DMS153 (cell line): ENCODE measurements at regions not wholly inside any gene's neighbourhood (a gene's known extent, or its start where the extent isn't known, plus 50 kb on each side); places are given as distances from the start of the nearest gene placed in this dataset.

Source experiments
- DNase-seq: peaks from one replicate; lab custom pipeline; 2025; lab: John Stamatoyannopoulos, UW

DNA sequence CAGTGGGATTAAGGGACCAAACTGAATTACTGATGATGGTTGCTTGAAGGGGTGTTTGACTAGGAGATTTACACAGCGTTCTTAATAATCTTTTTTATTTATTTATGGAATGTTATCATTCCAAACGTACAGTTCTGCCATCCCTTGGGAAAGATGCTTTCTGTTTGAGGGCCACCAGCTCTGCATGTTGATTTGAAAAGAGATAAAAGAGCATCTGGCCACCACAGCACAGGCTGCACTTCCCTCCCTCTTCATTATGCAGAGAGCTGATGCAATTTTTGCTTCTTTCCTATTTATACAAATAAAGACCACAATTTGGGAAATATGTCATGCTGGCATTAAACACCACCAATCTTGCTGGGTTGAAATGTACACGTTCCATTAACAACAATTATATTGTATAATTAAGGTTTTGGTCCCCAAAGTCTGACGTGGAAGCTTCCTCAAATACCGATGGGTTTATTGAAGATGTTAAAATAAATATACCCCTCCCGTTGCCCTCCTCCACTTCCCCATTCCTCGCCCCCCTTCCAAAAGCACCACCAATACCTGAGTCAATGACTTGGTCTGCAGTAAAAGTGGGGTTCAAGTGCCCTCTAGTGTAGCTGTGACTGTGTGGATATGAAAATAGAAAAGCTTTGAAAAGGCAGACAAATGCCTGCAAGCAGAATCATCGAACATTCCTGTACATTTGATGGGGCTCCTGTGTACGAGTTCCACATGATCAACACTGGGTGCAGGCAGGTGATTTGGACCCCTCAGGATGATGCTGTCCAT, 211.9 kb downstream of the HRH4 start:
- DNase-seq, result peak; percentile 6

DNA sequence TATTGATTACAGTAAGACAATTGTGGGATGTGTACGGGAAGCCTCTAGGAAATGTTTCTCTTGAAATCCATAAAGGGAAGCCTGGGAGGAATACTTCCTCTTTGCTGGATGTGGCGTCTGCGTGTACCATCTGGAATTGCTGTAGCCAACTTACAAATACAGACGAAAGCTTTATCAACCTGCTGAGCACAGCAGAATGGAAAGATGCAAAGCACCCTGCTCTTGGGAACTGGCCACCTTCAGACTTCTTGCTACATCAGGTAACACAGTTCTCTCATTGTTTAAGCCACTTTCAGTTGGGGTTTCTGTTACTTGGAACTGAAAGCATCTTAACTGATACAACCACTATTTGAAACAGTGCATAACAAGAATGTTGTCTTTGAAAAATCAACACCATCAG, 213.8 kb downstream of the HRH4 start:
- no peak for DNase-seq

DNA sequence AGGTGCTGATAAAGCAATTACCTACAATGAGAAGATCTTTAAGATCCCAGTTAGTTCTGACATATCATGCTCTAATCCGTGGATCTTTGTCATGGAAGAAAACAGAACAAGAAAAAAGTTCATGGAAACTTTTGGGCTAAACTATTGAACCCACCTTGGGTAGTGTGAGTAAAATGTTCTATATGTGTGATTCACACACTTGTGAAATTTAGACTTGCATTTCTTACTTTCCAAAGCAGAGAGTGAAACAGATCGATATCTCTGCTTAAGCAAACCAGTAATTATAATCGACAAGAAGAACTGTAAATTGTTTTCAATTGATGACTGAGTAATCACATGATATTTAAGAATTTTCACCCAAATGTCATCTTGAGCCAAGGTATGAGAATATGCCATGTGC, 214.2 kb downstream of the HRH4 start:
- no peak for DNase-seq

DNA sequence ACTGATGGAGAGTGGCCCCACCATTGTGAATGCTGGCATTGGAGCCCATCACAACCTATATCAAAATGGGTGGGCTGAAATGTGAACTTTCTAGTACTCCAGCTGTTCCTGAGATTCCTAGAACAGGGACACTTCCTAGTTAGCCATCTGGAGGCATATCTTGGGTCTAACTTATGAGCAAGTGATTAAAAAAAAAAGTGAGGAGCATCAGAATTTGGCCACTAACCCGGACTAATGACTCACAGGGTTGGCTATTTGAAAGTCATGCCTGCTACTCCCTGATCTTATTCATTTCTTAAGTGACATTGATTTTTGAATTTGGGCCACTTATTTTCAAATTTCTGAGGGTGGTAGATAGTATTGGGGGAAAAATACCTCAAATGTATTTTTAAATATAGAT, 216.6 kb downstream of the HRH4 start:
- no peak for DNase-seq

DNA sequence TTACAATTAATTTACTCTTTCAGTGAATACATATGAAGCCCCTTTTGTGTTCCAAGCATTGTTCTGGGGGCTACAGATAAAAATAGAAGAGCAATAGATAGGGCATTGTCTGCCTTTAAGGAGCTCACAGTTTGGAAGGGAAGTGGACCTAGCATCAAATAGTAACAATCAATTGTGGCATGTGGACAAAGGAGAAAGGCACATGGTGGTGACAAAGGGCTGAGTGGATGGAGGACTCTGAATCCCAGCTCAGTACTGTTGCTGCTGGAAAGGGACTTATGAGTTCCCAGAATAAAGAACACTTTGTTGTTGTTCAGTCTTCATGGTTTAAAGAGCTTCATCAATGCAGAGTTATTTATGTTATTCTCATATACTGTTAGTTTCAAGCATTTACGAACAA, 217.7 kb downstream of the HRH4 start:
- no peak for DNase-seq

DNA sequence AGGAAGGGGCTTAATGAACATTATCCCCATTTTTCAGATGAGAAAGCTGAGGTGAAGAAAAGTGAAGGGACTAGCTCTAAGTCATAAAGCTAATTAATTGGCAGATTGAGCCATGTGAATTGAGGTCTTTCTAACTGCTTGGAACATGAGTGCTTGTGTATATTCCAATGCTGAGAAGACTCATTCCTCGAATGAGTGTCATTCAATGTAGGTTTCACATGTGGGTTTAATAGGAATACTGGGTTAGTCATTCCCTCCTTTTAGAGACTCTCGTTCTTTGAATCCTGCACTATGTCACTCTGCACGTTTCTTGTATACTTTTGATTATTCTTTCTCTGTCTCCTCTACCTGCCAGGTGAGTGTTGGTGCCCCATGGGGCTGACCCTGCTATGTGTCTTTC, 218.2 kb downstream of the HRH4 start:
- DNase-seq, result no peak

DNA sequence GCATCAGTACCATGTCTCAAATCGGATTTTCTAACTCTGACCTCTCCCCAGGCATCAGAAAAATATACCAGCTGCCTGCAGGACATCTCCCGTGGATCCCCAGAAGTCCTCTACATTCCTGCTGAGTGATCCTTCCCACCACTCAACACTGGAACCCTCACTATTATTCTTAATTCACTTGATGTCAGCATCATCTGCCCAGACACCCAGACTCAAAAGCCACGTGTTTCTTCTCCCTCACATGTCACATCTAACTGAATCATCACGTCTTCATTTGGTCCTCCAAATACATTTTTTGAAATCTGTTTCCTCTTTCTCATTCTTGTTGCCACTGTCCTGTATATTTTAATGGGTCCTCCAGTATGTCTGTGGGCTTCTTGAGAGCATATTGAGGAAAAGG, 218.6 kb downstream of the HRH4 start:
- DNase-seq, result no peak

DNA sequence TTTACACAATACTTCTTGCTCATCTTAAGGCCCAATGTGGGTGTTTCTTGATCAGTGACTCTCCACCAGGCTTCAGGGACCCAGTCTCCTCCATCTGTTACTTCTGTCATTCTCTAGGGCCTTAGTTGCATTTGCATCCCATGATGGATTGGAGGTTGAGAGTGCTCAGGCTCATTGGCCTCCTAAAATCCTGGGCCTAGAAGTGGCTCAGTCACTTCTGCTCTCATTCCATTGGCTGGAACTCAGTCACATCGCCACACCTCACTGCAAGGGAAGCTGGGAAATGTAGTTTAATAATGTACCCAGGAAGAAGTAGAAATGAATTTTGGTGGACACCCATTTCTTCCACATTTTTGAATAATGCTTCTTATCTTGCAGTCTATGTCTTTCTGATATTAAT, 223.5 kb downstream of the HRH4 start:
- DNase-seq, result no peak

DNA sequence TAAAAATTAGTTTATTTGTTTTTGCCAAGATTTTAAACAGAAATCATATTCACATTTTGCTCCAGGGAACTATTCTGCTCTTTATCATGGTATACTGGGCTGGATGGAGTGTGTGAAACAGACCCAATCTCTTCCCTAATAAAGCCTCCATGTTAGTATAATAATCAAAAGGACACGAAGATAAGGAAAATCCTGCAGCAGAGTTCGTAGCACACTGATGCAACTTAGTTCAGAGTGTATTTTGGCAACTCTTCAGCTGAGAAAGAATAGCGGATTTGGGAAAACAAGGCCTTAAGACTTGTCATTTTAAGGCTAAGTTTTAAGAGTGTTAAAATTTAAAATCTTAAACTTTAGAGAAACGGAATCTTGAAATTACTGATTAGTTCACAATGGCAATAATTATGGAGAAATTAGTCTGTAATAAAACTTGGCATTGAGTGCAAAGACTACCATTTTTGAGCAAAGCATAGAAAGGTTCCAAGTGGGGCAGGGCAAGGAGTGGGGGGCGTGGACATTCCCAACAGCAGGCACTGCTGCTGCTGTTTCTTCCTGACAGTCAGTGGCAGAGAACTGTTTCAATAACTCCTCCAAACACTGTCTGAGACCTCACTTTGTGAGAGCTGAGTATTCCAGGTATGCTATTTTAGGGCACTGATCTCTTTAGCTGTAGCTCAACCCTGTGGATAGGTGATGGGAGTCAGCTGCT, 225.0 kb downstream of the HRH4 start:
- DNase-seq, result no peak

DNA sequence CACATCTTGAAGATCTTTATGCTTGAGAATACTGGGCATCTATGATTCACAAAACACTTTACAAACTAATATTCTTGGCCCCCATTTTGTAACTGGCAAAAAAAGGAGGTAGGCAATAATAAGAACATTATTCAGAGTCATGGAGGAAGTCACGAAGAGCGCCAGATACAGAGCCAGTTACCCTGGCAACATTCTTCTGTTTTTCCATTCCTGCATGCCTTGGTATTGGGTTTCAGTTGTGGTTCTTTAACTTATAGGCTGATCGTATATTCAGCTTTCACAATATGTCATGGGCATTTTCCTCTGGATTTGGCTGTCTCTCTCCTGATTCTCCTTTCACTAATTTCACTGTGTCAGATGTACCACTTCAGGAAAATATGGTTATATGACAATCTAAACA, 234.7 kb downstream of the HRH4 start:
- no peak for DNase-seq

DNA sequence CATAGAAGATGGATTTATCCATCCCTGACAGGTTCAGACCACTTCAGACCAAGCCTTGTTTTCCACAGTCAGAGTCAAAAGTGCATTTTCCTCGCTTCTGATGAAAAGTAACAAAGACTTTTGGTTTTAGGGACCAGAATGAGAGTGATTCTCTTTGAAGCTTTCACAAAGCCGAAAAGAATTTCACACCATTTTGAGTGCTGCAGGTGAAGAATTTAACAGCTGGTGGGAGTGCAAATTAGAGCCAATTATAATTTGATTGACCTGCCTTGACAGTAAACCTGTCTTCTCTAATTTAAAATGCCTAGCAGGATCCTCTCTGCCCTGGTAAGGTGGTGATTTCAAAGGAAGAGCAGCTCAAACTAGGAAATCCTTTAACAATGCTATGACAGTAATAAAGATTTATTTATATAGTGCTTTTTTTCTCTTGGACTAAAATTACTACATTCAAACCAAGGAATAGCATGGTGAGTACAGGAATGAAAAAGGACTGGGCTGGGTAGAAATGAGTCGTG, 241.6 kb downstream of the HRH4 start:
- no peak for DNase-seq

DNA sequence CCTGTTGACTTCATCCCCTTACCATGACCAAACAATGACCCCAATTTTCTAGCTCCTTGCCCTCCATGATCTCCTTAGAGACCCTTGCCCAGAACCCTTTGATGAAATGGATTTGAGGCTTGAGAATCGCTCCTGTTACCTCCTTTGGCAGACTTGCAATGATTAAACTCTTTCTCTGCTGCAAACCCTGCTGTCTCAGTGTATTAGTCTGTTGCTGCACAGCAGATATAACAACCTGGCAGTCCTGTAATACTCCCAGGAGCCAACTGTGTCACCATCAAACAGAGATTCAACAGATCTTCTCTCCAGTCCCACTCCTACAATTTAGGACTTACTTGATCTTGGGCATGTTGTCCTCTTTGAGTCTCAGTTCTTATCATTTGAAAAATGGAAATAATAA, 242.9 kb downstream of the HRH4 start:
- DNase-seq, result no peak

DNA sequence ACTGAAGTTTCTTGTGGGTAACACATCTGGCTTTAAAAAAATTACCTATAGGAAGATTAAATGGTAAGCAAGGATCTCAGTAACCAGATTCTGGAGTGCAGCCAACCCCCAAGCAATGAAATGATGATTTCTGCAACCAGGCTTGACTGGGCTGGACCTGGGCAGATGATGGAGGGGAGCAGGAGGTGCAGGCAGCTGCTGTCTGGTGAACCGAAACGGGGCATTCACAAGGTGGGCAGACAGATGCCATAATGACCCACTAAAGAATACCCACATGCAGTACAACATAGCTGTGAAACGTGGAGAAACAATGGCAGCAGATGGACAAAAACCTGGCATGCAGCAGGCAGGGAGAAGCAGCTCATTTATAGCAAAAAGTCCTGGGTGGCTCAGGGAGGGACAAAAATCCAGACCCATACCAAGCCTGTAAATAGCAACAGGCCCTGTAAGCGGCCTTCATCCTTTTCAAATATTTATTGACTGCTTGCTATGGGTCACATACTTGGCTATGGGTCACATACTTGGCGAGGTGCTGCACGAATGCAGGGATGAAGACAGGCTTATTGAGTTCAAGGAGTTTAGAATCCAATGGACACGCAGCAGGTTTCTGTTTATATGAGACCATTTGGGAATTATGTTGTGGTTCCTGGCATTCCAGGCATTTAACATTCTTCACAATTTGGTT, 244.7 kb downstream of the HRH4 start:
- DNase-seq, result no peak

DNA sequence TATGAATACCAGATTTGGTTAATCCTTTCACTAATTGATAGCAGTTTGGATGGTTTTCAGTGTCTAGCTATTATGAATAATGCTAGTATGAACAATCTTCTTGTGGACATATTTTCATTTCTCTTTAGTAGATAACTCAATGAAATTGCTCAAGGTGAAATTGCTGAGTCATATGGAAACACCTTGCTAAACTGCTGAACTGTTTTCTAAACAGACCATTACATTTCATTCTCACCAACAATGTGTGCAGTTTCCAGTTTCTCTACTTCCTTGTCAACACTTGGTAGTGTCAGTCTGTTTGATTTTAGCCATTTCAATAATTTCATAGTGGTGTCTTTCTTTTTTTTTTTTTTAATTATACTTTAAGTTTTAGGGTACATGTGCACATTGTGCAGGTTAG, 250.0 kb downstream of the HRH4 start:
- no peak for DNase-seq

DNA sequence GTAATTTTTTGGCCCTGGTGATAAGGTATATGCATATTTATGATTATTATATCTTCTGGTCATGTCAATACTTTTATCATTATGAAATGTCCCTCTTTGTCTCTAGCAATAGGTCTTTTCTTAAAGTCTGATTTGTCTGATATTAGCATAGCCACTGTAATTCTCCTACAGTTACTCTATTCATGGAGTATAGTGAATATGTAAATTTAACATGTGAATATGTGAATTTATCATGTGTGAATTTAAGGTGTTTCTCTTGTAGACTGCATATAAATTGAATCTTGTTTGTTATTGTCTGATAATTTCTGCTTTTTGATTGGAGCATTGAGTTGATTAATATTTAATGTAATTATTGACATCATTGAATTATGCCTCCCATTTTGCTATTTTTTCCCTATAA, 259.4 kb downstream of the HRH4 start:
- no peak for DNase-seq

DNA sequence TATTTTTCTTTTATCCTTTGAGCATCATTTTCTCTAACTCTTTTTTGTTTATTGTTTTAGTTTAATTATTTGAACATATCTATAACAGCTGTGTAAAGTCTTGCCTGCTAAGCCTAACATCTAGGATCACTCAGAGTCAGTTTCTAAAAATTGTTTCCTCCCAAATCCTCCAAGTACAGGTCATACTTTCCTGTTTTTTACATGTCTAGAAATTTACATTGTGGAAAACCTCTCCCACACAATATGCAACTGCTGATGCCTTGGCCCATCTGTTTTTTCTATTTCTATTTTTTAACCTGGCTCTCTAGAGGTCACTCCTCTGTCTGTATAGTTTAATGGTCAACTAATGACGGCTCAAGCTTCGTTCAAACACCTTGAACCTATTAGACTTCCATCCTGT, 261.0 kb downstream of the HRH4 start:
- no peak for DNase-seq

DNA sequence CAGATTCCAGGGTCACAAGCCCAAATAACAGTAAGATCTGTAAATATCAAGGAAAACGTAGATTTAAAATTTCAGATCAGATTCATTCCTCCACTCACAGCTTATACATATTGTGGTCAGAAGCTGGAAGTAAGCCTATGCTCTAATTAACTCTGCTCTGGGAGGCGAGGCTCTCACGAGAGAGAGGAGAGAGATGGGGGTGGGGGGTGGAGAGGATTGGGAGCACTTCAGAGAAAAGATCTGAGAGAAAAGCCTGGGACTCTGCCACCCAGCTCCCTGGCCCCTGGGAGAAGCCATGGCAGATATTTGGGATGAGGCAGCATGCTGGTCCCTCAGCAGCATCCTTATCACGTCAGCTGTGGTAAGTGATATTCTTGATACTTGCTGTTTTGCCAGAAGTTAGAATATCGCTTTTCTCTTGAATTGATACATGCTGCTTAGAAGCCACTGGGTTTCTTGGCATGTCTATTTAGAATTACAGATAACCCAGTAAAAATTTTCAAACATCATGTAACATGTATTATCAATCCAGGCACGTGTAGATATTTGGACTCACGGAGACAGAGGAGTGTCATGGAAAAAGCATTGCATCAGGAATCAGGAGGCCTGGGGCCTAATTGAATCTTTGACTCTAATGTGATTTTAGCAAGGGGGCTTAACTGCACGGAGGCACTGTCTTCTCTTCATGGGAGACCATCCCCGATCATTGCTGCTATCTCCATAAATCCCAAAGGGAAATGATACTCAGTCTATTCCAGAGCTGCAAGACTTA, 265.4 kb downstream of the HRH4 start:
- no peak for DNase-seq

DNA sequence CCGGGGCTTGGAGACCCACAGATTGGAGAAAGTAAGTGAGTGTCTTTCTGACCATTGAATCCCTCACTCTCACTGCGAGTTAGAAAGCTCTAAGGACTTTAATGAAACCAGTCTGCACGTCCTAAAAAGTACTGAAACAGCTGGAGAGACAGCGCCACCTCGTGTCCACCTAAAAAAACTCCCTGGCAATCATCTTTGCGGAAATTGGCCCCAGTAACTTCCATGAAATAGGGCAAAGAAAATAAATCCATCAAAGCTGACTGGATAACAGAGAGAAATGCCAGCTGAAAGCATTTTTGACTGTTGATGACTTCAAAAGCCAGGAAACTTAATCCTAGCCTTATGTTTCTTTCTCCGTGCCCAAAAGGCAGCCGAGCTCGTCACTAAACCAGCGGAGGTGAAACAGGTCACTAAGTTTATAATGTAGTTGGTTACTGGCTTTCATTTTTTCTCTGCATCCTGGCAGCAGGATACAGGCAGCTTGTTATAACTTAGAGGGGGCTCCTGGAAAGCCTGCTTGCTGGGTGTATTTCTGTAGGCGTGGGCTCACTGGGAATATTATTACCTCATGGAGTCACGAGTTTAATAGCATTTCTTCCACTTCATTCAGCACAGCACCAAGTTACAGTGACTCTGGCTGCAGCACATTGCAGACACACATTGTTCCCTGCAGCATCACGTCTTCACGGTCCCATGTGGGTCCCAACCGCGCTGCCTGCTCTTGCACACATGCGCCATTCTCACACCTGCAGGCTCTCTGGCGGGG, 266.5 kb downstream of the HRH4 start:
- peak; percentile 71 for DNase-seq

DNA sequence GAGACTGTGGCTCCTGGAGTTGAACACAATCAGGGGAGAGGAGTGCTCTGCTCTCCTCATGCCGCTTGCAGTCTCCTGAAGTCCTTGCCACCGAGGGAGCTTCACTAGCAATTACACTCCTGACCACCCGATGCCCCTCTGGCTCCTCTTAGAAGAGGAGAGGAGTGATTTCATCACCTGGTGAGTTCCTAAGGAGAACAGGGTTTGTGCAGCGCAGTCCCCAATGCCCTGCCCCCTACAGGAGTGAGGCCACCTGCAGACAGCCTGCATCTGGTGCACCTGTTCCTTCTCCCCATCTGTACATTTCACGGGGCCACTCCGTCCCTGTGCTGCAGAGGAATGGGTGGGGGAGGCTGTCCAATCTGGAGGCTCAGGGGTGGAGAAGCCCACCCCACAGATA, 267.2 kb downstream of the HRH4 start:
- DNase-seq, result no peak

DNA sequence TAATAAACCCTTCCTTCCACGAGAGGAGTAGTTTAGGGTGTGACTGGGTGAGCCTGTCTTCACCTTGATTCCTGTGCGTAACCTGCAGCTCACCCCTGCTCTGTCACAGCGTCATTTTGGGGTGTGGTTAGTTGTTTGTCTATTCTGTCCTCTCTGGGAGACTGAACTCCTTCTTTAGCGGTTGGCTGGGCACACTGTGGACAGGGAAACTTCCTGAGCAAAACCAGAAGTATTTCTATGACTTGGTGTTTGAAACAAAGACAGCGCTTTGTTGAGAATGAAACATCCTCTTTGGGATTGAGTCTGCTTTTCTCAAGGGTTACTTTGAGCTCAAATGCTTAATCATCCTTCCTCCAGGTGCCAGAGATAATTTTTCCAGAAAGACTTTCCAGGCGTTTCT, 270.7 kb downstream of the HRH4 start:
- no peak for DNase-seq

DNA sequence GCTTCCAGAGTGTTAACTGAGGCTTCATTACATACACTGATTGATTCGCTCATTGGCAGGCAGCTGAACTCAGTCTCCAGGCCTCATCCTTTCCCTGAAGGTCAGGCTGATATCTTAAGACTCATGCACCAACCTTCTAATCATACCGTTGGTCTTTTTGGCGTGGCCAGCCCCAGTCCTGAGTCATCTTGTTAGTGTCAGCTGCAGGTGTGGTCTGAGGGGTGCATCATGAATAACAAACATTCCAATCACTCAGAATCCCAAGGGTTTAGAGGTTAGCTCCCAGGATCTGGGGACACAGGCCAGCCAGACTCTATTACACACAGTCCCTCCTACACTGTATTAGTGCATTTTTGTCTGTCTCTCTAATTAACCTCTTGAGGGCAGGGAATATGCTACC, 271.5 kb downstream of the HRH4 start:
- DNase-seq, result no peak

DNA sequence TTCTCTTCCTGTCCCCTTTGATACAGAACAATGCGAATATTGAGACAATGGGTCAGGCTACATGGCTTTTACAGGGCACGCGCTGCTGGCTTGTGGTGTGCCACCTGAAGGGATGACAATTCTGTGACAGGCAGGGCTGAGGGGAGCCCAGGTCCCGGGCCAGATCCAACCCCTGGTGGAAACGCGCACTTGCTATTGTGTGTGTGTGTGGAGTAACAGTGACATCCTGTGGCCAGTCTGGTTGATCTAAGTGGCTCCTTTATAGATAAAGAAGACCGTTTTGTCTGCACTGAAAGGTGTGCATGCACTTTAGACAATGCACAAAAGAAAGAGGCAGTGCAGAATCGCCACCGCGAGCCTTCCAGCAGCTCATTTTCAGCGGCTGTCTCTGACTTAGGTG, 273.6 kb downstream of the HRH4 start:
- peak; percentile 50 for DNase-seq
